ENCODE measurements at regions not wholly inside any gene's neighbourhood (a gene's known extent, or its start where the extent isn't known, plus 50 kb on each side); places are given as distances from the start of the nearest gene placed in this dataset.

DNA sequence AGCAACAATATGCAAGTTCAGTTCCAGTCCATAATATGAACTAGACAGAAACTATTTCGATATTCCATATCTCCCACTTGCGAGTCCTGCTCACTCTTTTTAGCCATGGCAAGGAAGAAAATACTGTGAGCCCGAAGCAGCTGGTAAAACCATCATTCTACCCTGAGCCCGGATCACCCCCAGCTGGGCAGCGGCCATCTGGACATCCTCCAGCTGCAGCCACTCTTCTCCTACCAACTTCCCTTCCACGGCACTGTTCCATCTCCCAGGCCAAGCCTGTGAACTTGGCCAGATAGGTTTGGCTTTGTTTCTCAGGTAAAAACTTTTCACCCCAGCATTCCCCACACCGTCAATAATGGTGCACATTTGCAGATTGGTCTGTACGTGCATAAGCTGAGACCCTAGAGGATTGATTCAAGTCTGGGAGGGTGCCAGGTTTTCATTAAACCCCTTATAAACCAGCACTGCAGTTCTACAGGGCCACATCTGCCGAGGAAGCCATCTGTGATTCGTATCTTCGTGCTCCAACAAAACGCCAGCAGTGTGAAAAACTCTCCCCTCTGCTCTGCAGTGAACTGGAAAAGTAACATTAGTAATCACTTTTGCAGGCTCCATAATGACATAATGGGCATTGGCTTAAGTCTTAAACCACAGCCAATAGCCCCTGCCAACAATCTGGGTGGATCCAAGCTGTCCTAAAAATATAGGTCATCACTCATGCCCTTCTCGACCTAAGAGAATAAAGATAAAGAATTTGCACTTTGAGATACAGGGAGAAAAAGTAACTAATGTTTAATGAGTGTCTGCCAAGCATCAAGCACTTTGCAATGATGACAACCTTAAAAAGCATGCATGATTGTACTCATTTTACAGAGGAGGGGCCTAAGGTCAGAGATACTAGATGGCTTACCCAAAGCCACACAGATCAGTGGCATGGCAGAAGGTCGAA, 205.1 kb downstream of the PLPP3 start:
- TF ChIP-seq CTCF (IDR thresholded peaks at IDR 0.05) (no peak), EZH2phosphoT487 (IDR thresholded peaks at IDR 0.05) (no peak)

All from neural progenitor cell (in vitro differentiated cells).